H9 (cell line): ENCODE measurements at regions not wholly inside any gene's neighbourhood (a gene's known extent, or its start where the extent isn't known, plus 50 kb on each side); places are given as distances from the start of the nearest gene placed in this dataset.
A peak's percentile ranks its signal among the peaks of the same experiment; 100 is the strongest.

Experiments used
- DNase-seq: peaks from one replicate; pipeline ENCODE4 v3.0.0-alpha.2; 2017
- H2AFZ ChIP-seq: one replicate; pipeline ENCODE4 v1.6.1; 2013; ENCODE audit warnings: mild to moderate bottlenecking, low read length, control low read depth, moderate library complexity
- H2AK5ac ChIP-seq: 2 replicates; pipeline ENCODE4 v1.6.1; 2013; ENCODE audit warnings: low read length, control low read depth, mixed read lengths; ENCODE audit not compliant: insufficient read length
- H2BK120ac ChIP-seq: one replicate; pipeline ENCODE4 v1.6.1; 2013; ENCODE audit warnings: low read depth, mild to moderate bottlenecking, low read length, control low read depth, inconsistent platforms; ENCODE audit not compliant: poor library complexity, severe bottlenecking
- H2BK12ac ChIP-seq: 2 replicates; pipeline ENCODE4 v1.6.1; 2013; ENCODE audit warnings: low read length, control low read depth, mixed read lengths, low read depth; ENCODE audit not compliant: insufficient read length
- H2BK15ac ChIP-seq: 2 replicates; pipeline ENCODE4 v1.6.1; 2013; ENCODE audit warnings: low read depth, low read length, control low read depth
- H2BK20ac ChIP-seq: one replicate; pipeline ENCODE4 v1.6.1; 2013; ENCODE audit warnings: low read depth, mild to moderate bottlenecking, low read length, control low read depth, inconsistent platforms; ENCODE audit not compliant: poor library complexity, severe bottlenecking
- H2BK5ac ChIP-seq: 2 replicates; pipeline ENCODE4 v1.6.1; 2013; ENCODE audit warnings: low read length, control low read depth, mixed read lengths; ENCODE audit not compliant: insufficient read length
- H3K14ac ChIP-seq: 2 replicates; pipeline ENCODE4 v1.6.1; 2013; ENCODE audit warnings: low read length, control low read depth; ENCODE audit not compliant: insufficient read depth
- H3K18ac ChIP-seq: 2 replicates; pipeline ENCODE4 v1.6.1; 2013; ENCODE audit warnings: low read depth, mild to moderate bottlenecking, mixed read lengths, low read length, control low read depth; ENCODE audit not compliant: insufficient read length
- H3K23ac ChIP-seq: 2 replicates; pipeline ENCODE4 v1.6.1; 2013; ENCODE audit warnings: low read length, control low read depth, mixed read lengths, low read depth; ENCODE audit not compliant: insufficient read length
- H3K23me2 ChIP-seq: 2 replicates; pipeline ENCODE4 v1.6.1; 2013; ENCODE audit warnings: low read depth, mild to moderate bottlenecking, mixed read lengths, low read length, control low read depth; ENCODE audit not compliant: insufficient read length, poor library complexity, severe bottlenecking
- H3K27ac ChIP-seq: 2 replicates; pipeline ENCODE4 v1.5.1; 2013; ENCODE audit warnings: low read length, control low read depth, mixed read lengths, low read depth; ENCODE audit not compliant: insufficient read length
- H3K27me3 ChIP-seq: 2 replicates; pipeline ENCODE4 v1.6.1; 2013; ENCODE audit warnings: low read length, control low read depth, inconsistent platforms; ENCODE audit not compliant: insufficient read depth
- H3K4ac ChIP-seq: 2 replicates; pipeline ENCODE4 v1.6.1; 2013; ENCODE audit warnings: low read depth, mild to moderate bottlenecking, control low read depth, inconsistent platforms, low read length, moderate library complexity
- H3K4me1 ChIP-seq: 2 replicates; pipeline ENCODE4 v1.6.1; 2013; ENCODE audit warnings: low read length, control low read depth, inconsistent platforms; ENCODE audit not compliant: insufficient read depth
- H3K4me2 ChIP-seq: 2 replicates; pipeline ENCODE4 v1.6.1; 2013; ENCODE audit warnings: low read length, control low read depth, mixed read lengths; ENCODE audit not compliant: insufficient read length, insufficient read depth
- H3K56ac ChIP-seq: 2 replicates; pipeline ENCODE4 v1.6.1; 2013; ENCODE audit warnings: low read depth, mild to moderate bottlenecking, mixed read lengths, low read length, control low read depth; ENCODE audit not compliant: insufficient read length
- H3K79me1 ChIP-seq: 2 replicates; pipeline ENCODE4 v1.6.1; 2013; ENCODE audit warnings: low read depth, mild to moderate bottlenecking, moderate library complexity, low read length, control low read depth, inconsistent platforms; ENCODE audit not compliant: insufficient read depth, poor library complexity, severe bottlenecking
- H3K79me2 ChIP-seq: 2 replicates; pipeline ENCODE4 v1.6.1; 2013; ENCODE audit warnings: low read length, control low read depth, inconsistent platforms; ENCODE audit not compliant: insufficient read depth
- H3K9ac ChIP-seq: 2 replicates; pipeline ENCODE4 v1.6.1; 2013; ENCODE audit warnings: low read length, control low read depth, mixed read lengths; ENCODE audit not compliant: insufficient read length; ENCODE audit errors: extremely low read depth
- H3K9me3 ChIP-seq: one replicate; pipeline ENCODE4 v1.6.1; 2013; ENCODE audit warnings: low read depth, low read length, inconsistent platforms; ENCODE audit not compliant: control insufficient read depth
- H3T11ph ChIP-seq: one replicate; pipeline ENCODE4 v1.6.1; 2013; ENCODE audit warnings: mild to moderate bottlenecking, low read length, control low read depth, inconsistent platforms
- H4K20me1 ChIP-seq: one replicate; pipeline ENCODE4 v1.6.1; 2013; ENCODE audit not compliant: control insufficient read depth, insufficient read length, insufficient read depth
- H4K5ac ChIP-seq: 2 replicates; pipeline ENCODE4 v1.6.1; 2013; ENCODE audit warnings: low read depth, mild to moderate bottlenecking, mixed read lengths, low read length, control low read depth; ENCODE audit not compliant: insufficient read length
- H4K8ac ChIP-seq: replicated peaks from 2 replicates; pipeline ENCODE4 v1.6.1; 2013; ENCODE audit warnings: low read length, control low read depth, mixed read lengths, low read depth; ENCODE audit not compliant: insufficient read length
- H4K91ac ChIP-seq: 2 replicates; pipeline ENCODE4 v1.6.1; 2013; ENCODE audit warnings: low read depth, mild to moderate bottlenecking, moderate library complexity, mixed read lengths, low read length, control low read depth; ENCODE audit not compliant: insufficient read length
- H3K27ac Mint-ChIP-seq, 3 experiments: 2 replicates in 2 of 3; 3 replicates in 1 of 3; pipeline ENCODE4 v1.8.0; 2020 to 2021; ENCODE audit warnings: mixed read lengths in 3 of 3, mild to moderate bottlenecking in 1 of 3, moderate library complexity in 1 of 3
- H3K27me3 Mint-ChIP-seq: 2 replicates; pipeline ENCODE4 v1.8.0; 2021; ENCODE audit warnings: low read depth, mild to moderate bottlenecking, moderate library complexity, mixed read lengths
- H3K36me3 Mint-ChIP-seq, 3 experiments: 2 replicates in 2 of 3; 3 replicates in 1 of 3; pipeline ENCODE4 v1.8.0; 2020 to 2021; ENCODE audit warnings: low read depth in 3 of 3, mixed read lengths in 3 of 3; ENCODE audit not compliant: insufficient read depth in 1 of 3
- H3K4me1 Mint-ChIP-seq, 2 experiments: 2 replicates each; pipeline ENCODE4 v1.8.0; 2020; ENCODE audit warnings: mixed read lengths in 2 of 2
- H3K4me3 Mint-ChIP-seq, 2 experiments: 2 replicates in 1 of 2; 3 replicates in 1 of 2; pipeline ENCODE4 v1.8.0; 2020 to 2021; ENCODE audit warnings: mild to moderate bottlenecking in 2 of 2, mixed read lengths in 2 of 2, moderate library complexity in 1 of 2
- H3K9me3 Mint-ChIP-seq, 2 experiments: 2 replicates in 1 of 2; 3 replicates in 1 of 2; pipeline ENCODE4 v1.8.0; 2020; ENCODE audit warnings: mild to moderate bottlenecking in 2 of 2, mixed read lengths in 2 of 2, moderate library complexity in 1 of 2
- CTCF ChIP-seq: fragments of 200-600 bp; sonication (generic); conservative IDR thresholded peaks from 3 replicates; pipeline ENCODE4 v1.8.0; 2021; ENCODE audit warnings: antibody characterized with exemption, mild to moderate bottlenecking
- WGBS: extraction: QIAGEN DNeasy Blood & Tissue Kit; methylation state at CpG from one replicate; pipeline ENCODE4 v1.1.7; 2013; ENCODE audit warnings: missing lambda C conversion rate, low lambda C conversion rate, mixed read lengths; ENCODE audit not compliant: insufficient read length; ENCODE audit errors: extremely low coverage; 5-methylcytosine and 5-hydroxymethylcytosine counted together

GRCh38 chr20:50295762-50296449, 105.3 kb downstream of the CEBPB start:
- Histone ChIP-seq H3K79me1 (no peaks in the 10 kb centered on the region), H3K27me3 (no peaks in the 10 kb centered on the region), H3K14ac (no peak overlapping the region), H2BK120ac (no peak overlapping the region), H3K56ac (no peak overlapping the region), H2AFZ (no peak overlapping the region), H2BK12ac (no peak overlapping the region), H2BK20ac (no peak overlapping the region), H4K20me1 (no peaks in the 10 kb centered on the region), H3K9ac (no peak overlapping the region), H2AK5ac (no peak overlapping the region), H3K79me2 (no peaks in the 10 kb centered on the region), H3K9me3 (no peaks in the 10 kb centered on the region), H3K4ac (no peak overlapping the region), H3K23me2 (no peaks in the 10 kb centered on the region), H4K8ac (no peak overlapping the region), H2BK5ac (no peak overlapping the region), H3K23ac (no peak overlapping the region), H3T11ph (no peak overlapping the region), H3K27ac (no peak overlapping the region), H2BK15ac (no peak overlapping the region), H4K91ac (no peak overlapping the region), H4K5ac (no peak overlapping the region), H3K4me1 (no peaks in the 10 kb centered on the region), H3K4me2 (no peak overlapping the region), H3K18ac (no peak overlapping the region)
- Mint-ChIP-seq H3K36me3 (no peaks in the 10 kb centered on the region), H3K4me3 (no peak overlapping the region), H3K9me3 (no peaks in the 10 kb centered on the region; a peak in 1 of 5 replicates), H3K27me3 (peaks cover 2% of the 10 kb centered on the region; the same call in 1 of the 2 replicates), H3K27ac (peak overlapping the region in 1 of 3 experiments; percentile 37; a peak in 1 of 7 replicates), H3K4me1 (peaks cover 7 to 8% of the 10 kb centered on the region in 2 experiments; a peak in 3 of 4 replicates)
- no CpG with 5 or more reads among the region's 20 CpGs for WGBS
- TF ChIP-seq CTCF = no peak
- DNase-seq = no peak
